ENCODE measurements at regions not wholly inside any gene's neighbourhood (a gene's known extent, or its start where the extent isn't known, plus 50 kb on each side); places are given as distances from the start of the nearest gene placed in this dataset.

DNA sequence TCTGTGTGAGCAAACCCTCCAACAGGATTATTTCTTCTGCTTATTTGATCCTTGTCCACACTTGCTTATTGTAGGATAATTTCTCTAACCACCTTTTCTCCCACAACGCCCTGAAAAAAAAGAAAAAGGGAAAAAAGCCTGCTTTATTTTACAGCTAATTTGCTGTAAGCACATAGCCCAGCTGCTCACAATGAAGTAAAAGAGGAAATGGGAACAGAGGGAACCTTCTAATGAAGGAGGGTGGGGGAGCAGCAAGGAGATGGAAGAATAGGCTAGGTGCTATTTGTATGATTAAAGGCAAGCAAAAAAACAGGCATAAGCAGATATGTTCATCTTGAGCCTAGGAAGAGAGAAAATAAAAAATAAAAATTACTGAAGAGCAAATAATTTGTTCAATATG, 331.6 kb downstream of the TXNL1 start:
- TF ChIP-seq USF2 (IDR thresholded peaks at IDR 0.05) (no peak), CTCF (IDR thresholded peaks at IDR 0.05) (no peak), EP300 (IDR thresholded peaks at IDR 0.05) (no peak), JUN (IDR thresholded peaks at IDR 0.05) (no peak), RCOR1 (IDR thresholded peaks at IDR 0.05; ENCODE audit: low read depth, low read length) (no peak), CEBPB (IDR thresholded peaks at IDR 0.05) (no peak), KDM5A (IDR thresholded peaks at IDR 0.05) (no peak), RAD21 (conservative IDR thresholded peaks at IDR 0.05 in 1 of 2, IDR thresholded peaks at IDR 0.05 in 1 of 2) (no peak)
